Neural crest cell (in vitro differentiated cells): ENCODE measurements at regions not wholly inside any gene's neighbourhood (a gene's known extent, or its start where the extent isn't known, plus 50 kb on each side); places are given as distances from the start of the nearest gene placed in this dataset.

ENCODE experiments used
- DNase-seq: peaks from one replicate; pipeline ENCODE4 v3.0.0; 2021; ENCODE audit warnings: low read depth, mixed read lengths, low spot score
- H3K27ac Mint-ChIP-seq: one replicate; pipeline ENCODE4 v1.8.0; 2021; ENCODE audit warnings: mild to moderate bottlenecking, mixed read lengths; ENCODE audit not compliant: unreplicated experiment
- H3K27me3 Mint-ChIP-seq: 2 replicates; pipeline ENCODE4 v1.8.0; 2021; ENCODE audit warnings: low read depth, mild to moderate bottlenecking, mixed read lengths
- H3K36me3 Mint-ChIP-seq: 2 replicates; pipeline ENCODE4 v1.8.0; 2021; ENCODE audit warnings: low read depth, mild to moderate bottlenecking, mixed read lengths
- H3K4me1 Mint-ChIP-seq: 2 replicates; pipeline ENCODE4 v1.8.0; 2021; ENCODE audit warnings: mixed read lengths
- H3K4me3 Mint-ChIP-seq: one replicate; pipeline ENCODE4 v1.8.0; 2021; ENCODE audit warnings: mild to moderate bottlenecking, mixed read lengths
- H3K9me3 Mint-ChIP-seq: 2 replicates; pipeline ENCODE4 v1.8.0; 2021; ENCODE audit warnings: mixed read lengths
- CTCF ChIP-seq: fragments of 200-600 bp; sonication (generic); conservative IDR thresholded peaks from 2 replicates; pipeline ENCODE4 v1.5.0; 2021; ENCODE audit warnings: antibody characterized with exemption, mild to moderate bottlenecking

GRCh38 chr4:24686866-24687692, 102.7 kb upstream of the DHX15 start:
- peak; percentile 37 for DNase-seq
- TF ChIP-seq CTCF, result peak; percentile 69
- H3K9me3 Mint-ChIP-seq, result peaks cover 7% of the 10 kb centered on the region
- peaks cover 7% of the 10 kb centered on the region for H3K27me3 Mint-ChIP-seq
- H3K4me3 Mint-ChIP-seq, result no peak overlapping the region
- peak overlapping the region; percentile 43 for H3K27ac Mint-ChIP-seq
- no peaks in the 10 kb centered on the region for H3K4me1 Mint-ChIP-seq
- no peaks in the 10 kb centered on the region for H3K36me3 Mint-ChIP-seq

GRCh38 chr4:24688453-24688852, 104.1 kb upstream of the DHX15 start:
- Mint-ChIP-seq H3K27me3 (peaks cover 7% of the 10 kb centered on the region), H3K27ac (no peak overlapping the region), H3K9me3 (peaks cover 11% of the 10 kb centered on the region), H3K4me1 (no peaks in the 10 kb centered on the region), H3K4me3 (no peak overlapping the region), H3K36me3 (no peaks in the 10 kb centered on the region)
- no peak for DNase-seq
- no peak for TF ChIP-seq CTCF

GRCh38 chr4:24689212-24689611, 104.9 kb upstream of the DHX15 start:
- Mint-ChIP-seq H3K36me3 (no peaks in the 10 kb centered on the region), H3K27ac (peak overlapping the region; percentile 47), H3K27me3 (peaks cover 7% of the 10 kb centered on the region), H3K4me3 (no peak overlapping the region), H3K4me1 (no peaks in the 10 kb centered on the region), H3K9me3 (peaks cover 11% of the 10 kb centered on the region)
- DNase-seq, result no peak
- TF ChIP-seq CTCF, result no peak

GRCh38 chr4:24690436-24690835, 104.9 kb upstream of the SOD3 start:
- Mint-ChIP-seq H3K36me3 (no peaks in the 10 kb centered on the region), H3K4me1 (no peaks in the 10 kb centered on the region), H3K27ac (no peak overlapping the region), H3K9me3 (peaks cover 11% of the 10 kb centered on the region), H3K27me3 (peaks cover 7% of the 10 kb centered on the region), H3K4me3 (no peak overlapping the region)
- TF ChIP-seq CTCF, result no peak
- DNase-seq, result no peak

GRCh38 chr4:24693636-24694035, 101.7 kb upstream of the SOD3 start:
- H3K27ac Mint-ChIP-seq, result no peak overlapping the region
- H3K9me3 Mint-ChIP-seq, result peaks cover 9% of the 10 kb centered on the region
- H3K27me3 Mint-ChIP-seq, result peaks cover 4% of the 10 kb centered on the region
- no peak for TF ChIP-seq CTCF
- H3K4me1 Mint-ChIP-seq, result no peaks in the 10 kb centered on the region
- DNase-seq, result no peak
- no peak overlapping the region for H3K4me3 Mint-ChIP-seq
- H3K36me3 Mint-ChIP-seq, result no peaks in the 10 kb centered on the region
